SK-N-SH (cell line): ENCODE measurements at regions not wholly inside any gene's neighbourhood (a gene's known extent, or its start where the extent isn't known, plus 50 kb on each side); places are given as distances from the start of the nearest gene placed in this dataset.
A peak's percentile ranks its signal among the peaks of the same experiment; 100 is the strongest.

Source experiments
- CTCF ChIA-PET: fragments of 300-600, 350-600 bp; formaldehyde crosslinking; extraction: SDS; loops from one replicate; lab custom pipeline; 2021; lab: Yijun Ruan, JAX
- POLR2A ChIA-PET: fragments of 350-600 bp; sonication (Branson Sonifier 250); formaldehyde crosslinking; extraction: SDS; loops from one replicate; lab custom pipeline; 2020; ENCODE audit warnings: antibody characterized with exemption, inconsistent platforms; lab: Yijun Ruan, JAX
- DNase-seq: peaks from one replicate; pipeline ENCODE4 v3.0.0; 2012
- H2AFZ ChIP-seq: fragments of 200-600 bp; sonication (generic); 2 replicates; pipeline ENCODE4 v1.8.1; 2016; ENCODE audit warnings: antibody characterized with exemption, mild to moderate bottlenecking, low read depth
- H3F3A ChIP-seq: fragments of 200-600 bp; sonication (generic); replicated peaks from 2 replicates; pipeline ENCODE3; 2016; ENCODE audit warnings: antibody characterized with exemption, mild to moderate bottlenecking; ENCODE audit not compliant: insufficient read depth
- H3K27ac ChIP-seq, 2 experiments: fragments of 200-500 bp in 1 of 2; fragments of 200-600 bp in 1 of 2; sonication (Bioruptor generic) in 1 of 2; sonication (generic), shearing (Covaris generic) in 1 of 2; 2 replicates each; pipeline versions ENCODE4 v1.5.1 to v1.6.1; 2014 to 2016; ENCODE audit warnings: low read depth in 2 of 2, inconsistent platforms in 1 of 2, low read length in 1 of 2, mild to moderate bottlenecking in 1 of 2, mixed read lengths in 1 of 2
- H3K27me3 ChIP-seq: fragments of 200-600 bp; sonication (generic), shearing (Covaris generic); 2 replicates; pipeline ENCODE4 v1.6.1; 2016; ENCODE audit warnings: mixed run types; ENCODE audit not compliant: insufficient read depth
- H3K36me3 ChIP-seq, 2 experiments: fragments of 200-500 bp in 1 of 2; fragments of 200-600 bp in 1 of 2; sonication (Bioruptor generic) in 1 of 2; sonication (generic) in 1 of 2; replicated peaks in 1 of 2; 2 replicates each; pipeline versions ENCODE3 to v1.5.1; 2014 to 2016; ENCODE audit warnings: low read length in 1 of 2, mild to moderate bottlenecking in 1 of 2; ENCODE audit not compliant: insufficient read depth in 2 of 2, control insufficient read depth in 1 of 2
- H3K4me1 ChIP-seq, 2 experiments: fragments of 200-500 bp in 1 of 2; fragments of 200-600 bp in 1 of 2; sonication (Bioruptor generic) in 1 of 2; sonication (generic), shearing (Covaris generic) in 1 of 2; 2 replicates each; pipeline versions ENCODE4 v1.5.1 to v1.6.1; 2014 to 2016; ENCODE audit warnings: low read depth in 1 of 2, low read length in 1 of 2, mixed run types in 1 of 2; ENCODE audit not compliant: insufficient read depth in 2 of 2, control insufficient read depth in 1 of 2
- H3K4me2 ChIP-seq: fragments of 200-600 bp; sonication (generic), shearing (Covaris generic); 2 replicates; pipeline ENCODE4 v1.6.1; 2017; ENCODE audit warnings: mixed run types
- H3K4me3 ChIP-seq, 2 experiments: fragments of 200-500 bp in 1 of 2; fragments of 200-600 bp in 1 of 2; sonication (Bioruptor generic) in 1 of 2; sonication (generic), shearing (Covaris generic) in 1 of 2; 2 replicates each; pipeline versions ENCODE4 v1.5.1 to v1.8.1; 2014 to 2016; ENCODE audit warnings: low read depth in 2 of 2, inconsistent platforms in 1 of 2, low read length in 1 of 2, mild to moderate bottlenecking in 1 of 2, mixed read lengths in 1 of 2, moderate library complexity in 1 of 2
- H3K79me2 ChIP-seq: fragments of 200-600 bp; sonication (generic); 2 replicates; pipeline ENCODE4 v1.8.1; 2017; ENCODE audit warnings: mild to moderate bottlenecking; ENCODE audit not compliant: insufficient read depth
- H3K9ac ChIP-seq: fragments of 200-600 bp; sonication (generic); 2 replicates; pipeline ENCODE4 v1.6.1; 2017; ENCODE audit warnings: mixed run types
- H3K9me2 ChIP-seq: fragments of 200-600 bp; sonication (generic); 2 replicates; pipeline ENCODE4 v1.6.1; 2017; ENCODE audit warnings: mixed run types
- H3K9me3 ChIP-seq: fragments of 200-600 bp; sonication (generic); 2 replicates; pipeline ENCODE4 v1.6.1; 2017; ENCODE audit warnings: mixed run types, mild to moderate bottlenecking, moderate library complexity
- H4K20me1 ChIP-seq: fragments of 200-600 bp; sonication (generic); 2 replicates; pipeline ENCODE4 v1.6.1; 2017; ENCODE audit warnings: mild to moderate bottlenecking, mixed run types; ENCODE audit not compliant: insufficient read depth
- ELF1 ChIP-seq: IDR thresholded peaks from 2 replicates; pipeline ENCODE4 v1.4.0; 2012
- FOXJ3 ChIP-seq: sonication (generic); formaldehyde crosslinking; IDR thresholded peaks from 2 replicates; pipeline ENCODE4 v1.5.1; 2020; ENCODE audit warnings: mild to moderate bottlenecking, missing genetic modification reagents
- GATA2 ChIP-seq: sonication (generic); formaldehyde crosslinking; IDR thresholded peaks from 2 replicates; pipeline ENCODE4 v1.5.0; 2020; ENCODE audit warnings: mild to moderate bottlenecking, missing genetic modification reagents
- NRF1 ChIP-seq: IDR thresholded peaks from 2 replicates; pipeline ENCODE4 v1.6.1; 2012; ENCODE audit warnings: low read depth, mild to moderate bottlenecking, low read length
- RAD21 ChIP-seq: IDR thresholded peaks from 2 replicates; pipeline ENCODE4 v1.6.1; 2012; ENCODE audit warnings: mild to moderate bottlenecking, low read length
- RFX5 ChIP-seq: IDR thresholded peaks from 2 replicates; pipeline ENCODE4 v1.6.1; 2012; ENCODE audit warnings: mild to moderate bottlenecking, improper control_type of control experiment, low read length
- SIN3A ChIP-seq: IDR thresholded peaks from 2 replicates; pipeline ENCODE4 v1.6.1; 2012; ENCODE audit warnings: low read depth, mild to moderate bottlenecking, low read length, moderate library complexity, borderline replicate concordance
- TAF1 ChIP-seq: IDR thresholded peaks from 2 replicates; pipeline ENCODE4 v1.6.1; 2012; ENCODE audit warnings: low read depth, mild to moderate bottlenecking, low read length, moderate library complexity, borderline replicate concordance
- TEAD4 ChIP-seq: IDR thresholded peaks from 2 replicates; pipeline ENCODE4 v1.4.0; 2012; ENCODE audit warnings: mild to moderate bottlenecking, borderline replicate concordance; ENCODE audit not compliant: insufficient read depth
- WGBS: methylation state at CpG from one replicate; pipeline ENCODE4 v1.1.6; 2017; ENCODE audit warnings: low lambda C conversion rate; 5-methylcytosine and 5-hydroxymethylcytosine counted together
- TF ChIP-seq, protein P1 (sequence below): fragments of 150-350 bp; IDR thresholded peaks from 2 replicates; pipeline ENCODE4 v1.6.1; 2017; ENCODE audit warnings: antibody characterized with exemption, low read length, low read depth, borderline replicate concordance
- TF ChIP-seq, protein P2 (sequence below): fragments of 150-350 bp; IDR thresholded peaks from 2 replicates; pipeline ENCODE4 v1.6.1; 2016; ENCODE audit warnings: mild to moderate bottlenecking, low read depth, low read length
- TF ChIP-seq, protein P3 (sequence below): IDR thresholded peaks from 2 replicates; pipeline ENCODE4 v1.4.0; 2012; ENCODE audit warnings: low read depth
- TF ChIP-seq, protein P4 (sequence below): IDR thresholded peaks from 2 replicates; pipeline ENCODE4 v1.4.0; 2012; ENCODE audit warnings: low read depth, borderline replicate concordance
- TF ChIP-seq, protein P5 (sequence below): fragments of 200-600 bp; sonication (generic); IDR thresholded peaks from 2 replicates; pipeline ENCODE4 v1.6.1; 2017; ENCODE audit warnings: antibody characterized with exemption, mild to moderate bottlenecking, moderate library complexity

DNA sequence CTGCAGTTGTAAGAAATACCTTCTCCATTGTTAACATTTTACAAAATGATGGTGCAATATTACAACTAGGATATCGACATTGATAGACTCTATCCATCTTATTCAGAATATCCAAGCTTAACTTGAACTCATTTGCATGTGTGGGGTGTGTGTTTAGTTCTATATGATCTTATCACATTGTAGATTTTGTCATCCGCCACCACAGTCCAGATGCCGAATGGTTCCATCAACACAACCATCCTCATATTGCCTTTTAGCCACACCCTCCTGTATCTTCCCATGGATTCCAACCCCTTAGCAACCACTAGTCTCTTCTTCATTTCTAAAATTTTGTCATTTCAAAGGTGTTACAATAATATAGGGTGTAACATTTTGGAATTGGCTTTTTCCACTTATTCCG is 452.9 kb upstream of the AKR1E2 start:
- no peak overlapping the region for H3K9ac ChIP-seq
- H3K79me2 ChIP-seq: no peaks in the 10 kb centered on the region
- no peak overlapping the region for H2AFZ ChIP-seq
- H3F3A ChIP-seq: peaks cover 13% of the 10 kb centered on the region
- H3K27ac ChIP-seq: peak overlapping the region; percentile 92 to 98
- WGBS: 68% methylated on average over 4 of the region's 4 CpGs
- peaks cover 5% of the 10 kb centered on the region; the same call in 1 of the 2 replicates for H3K9me3 ChIP-seq
- POLR2A ChIA-PET: no interaction called here
- H3K36me3 ChIP-seq: no peaks in the 10 kb centered on the region
- H3K4me1 ChIP-seq: peaks cover 5 to 17% of the 10 kb centered on the region in 2 experiments; a peak in 3 of 4 replicates
- no peak for TF ChIP-seq RAD21
- no peak for TF ChIP-seq SIN3A
- TF ChIP-seq RFX5: no peak
- TF ChIP-seq, protein P1, sequence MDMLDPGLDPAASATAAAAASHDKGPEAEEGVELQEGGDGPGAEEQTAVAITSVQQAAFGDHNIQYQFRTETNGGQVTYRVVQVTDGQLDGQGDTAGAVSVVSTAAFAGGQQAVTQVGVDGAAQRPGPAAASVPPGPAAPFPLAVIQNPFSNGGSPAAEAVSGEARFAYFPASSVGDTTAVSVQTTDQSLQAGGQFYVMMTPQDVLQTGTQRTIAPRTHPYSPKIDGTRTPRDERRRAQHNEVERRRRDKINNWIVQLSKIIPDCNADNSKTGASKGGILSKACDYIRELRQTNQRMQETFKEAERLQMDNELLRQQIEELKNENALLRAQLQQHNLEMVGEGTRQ: no peak
- TF ChIP-seq NRF1: no peak
- TF ChIP-seq, protein P2, sequence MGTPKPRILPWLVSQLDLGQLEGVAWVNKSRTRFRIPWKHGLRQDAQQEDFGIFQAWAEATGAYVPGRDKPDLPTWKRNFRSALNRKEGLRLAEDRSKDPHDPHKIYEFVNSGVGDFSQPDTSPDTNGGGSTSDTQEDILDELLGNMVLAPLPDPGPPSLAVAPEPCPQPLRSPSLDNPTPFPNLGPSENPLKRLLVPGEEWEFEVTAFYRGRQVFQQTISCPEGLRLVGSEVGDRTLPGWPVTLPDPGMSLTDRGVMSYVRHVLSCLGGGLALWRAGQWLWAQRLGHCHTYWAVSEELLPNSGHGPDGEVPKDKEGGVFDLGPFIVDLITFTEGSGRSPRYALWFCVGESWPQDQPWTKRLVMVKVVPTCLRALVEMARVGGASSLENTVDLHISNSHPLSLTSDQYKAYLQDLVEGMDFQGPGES: no peak
- TF ChIP-seq, protein P3, sequence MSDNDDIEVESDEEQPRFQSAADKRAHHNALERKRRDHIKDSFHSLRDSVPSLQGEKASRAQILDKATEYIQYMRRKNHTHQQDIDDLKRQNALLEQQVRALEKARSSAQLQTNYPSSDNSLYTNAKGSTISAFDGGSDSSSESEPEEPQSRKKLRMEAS: no peak
- TF ChIP-seq TEAD4: no peak
- TF ChIP-seq, protein P4, sequence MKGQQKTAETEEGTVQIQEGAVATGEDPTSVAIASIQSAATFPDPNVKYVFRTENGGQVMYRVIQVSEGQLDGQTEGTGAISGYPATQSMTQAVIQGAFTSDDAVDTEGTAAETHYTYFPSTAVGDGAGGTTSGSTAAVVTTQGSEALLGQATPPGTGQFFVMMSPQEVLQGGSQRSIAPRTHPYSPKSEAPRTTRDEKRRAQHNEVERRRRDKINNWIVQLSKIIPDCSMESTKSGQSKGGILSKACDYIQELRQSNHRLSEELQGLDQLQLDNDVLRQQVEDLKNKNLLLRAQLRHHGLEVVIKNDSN: no peak
- no peak for TF ChIP-seq ELF1
- no peak for TF ChIP-seq FOXJ3 (CRISPR knock-in tag)
- TF ChIP-seq GATA2 (CRISPR knock-in tag): no peak
- TF ChIP-seq, protein P5, sequence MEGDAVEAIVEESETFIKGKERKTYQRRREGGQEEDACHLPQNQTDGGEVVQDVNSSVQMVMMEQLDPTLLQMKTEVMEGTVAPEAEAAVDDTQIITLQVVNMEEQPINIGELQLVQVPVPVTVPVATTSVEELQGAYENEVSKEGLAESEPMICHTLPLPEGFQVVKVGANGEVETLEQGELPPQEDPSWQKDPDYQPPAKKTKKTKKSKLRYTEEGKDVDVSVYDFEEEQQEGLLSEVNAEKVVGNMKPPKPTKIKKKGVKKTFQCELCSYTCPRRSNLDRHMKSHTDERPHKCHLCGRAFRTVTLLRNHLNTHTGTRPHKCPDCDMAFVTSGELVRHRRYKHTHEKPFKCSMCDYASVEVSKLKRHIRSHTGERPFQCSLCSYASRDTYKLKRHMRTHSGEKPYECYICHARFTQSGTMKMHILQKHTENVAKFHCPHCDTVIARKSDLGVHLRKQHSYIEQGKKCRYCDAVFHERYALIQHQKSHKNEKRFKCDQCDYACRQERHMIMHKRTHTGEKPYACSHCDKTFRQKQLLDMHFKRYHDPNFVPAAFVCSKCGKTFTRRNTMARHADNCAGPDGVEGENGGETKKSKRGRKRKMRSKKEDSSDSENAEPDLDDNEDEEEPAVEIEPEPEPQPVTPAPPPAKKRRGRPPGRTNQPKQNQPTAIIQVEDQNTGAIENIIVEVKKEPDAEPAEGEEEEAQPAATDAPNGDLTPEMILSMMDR: no peak
- no peak for TF ChIP-seq TAF1
- H3K9me2 ChIP-seq: no peaks in the 10 kb centered on the region
- no peaks in the 10 kb centered on the region for H3K27me3 ChIP-seq
- H3K4me3 ChIP-seq: no peak overlapping the region
- CTCF ChIA-PET: no interaction called here
- peak; percentile 30 for DNase-seq
- H4K20me1 ChIP-seq: no peaks in the 10 kb centered on the region
- H3K4me2 ChIP-seq: peak overlapping the region; percentile 14; the same call in 1 of the 2 replicates
